ENCODE measurements at regions not wholly inside any gene's neighbourhood (a gene's known extent, or its start where the extent isn't known, plus 50 kb on each side); places are given as distances from the start of the nearest gene placed in this dataset.

- no peak for DNase-seq
Measured at GRCh38 chr20:41879123-41879522, 260.9 kb upstream of the CHD6 start.

GRCh38 chr20:41877911-41878310 is 259.7 kb upstream of the CHD6 start:
- no peak for DNase-seq

DNA sequence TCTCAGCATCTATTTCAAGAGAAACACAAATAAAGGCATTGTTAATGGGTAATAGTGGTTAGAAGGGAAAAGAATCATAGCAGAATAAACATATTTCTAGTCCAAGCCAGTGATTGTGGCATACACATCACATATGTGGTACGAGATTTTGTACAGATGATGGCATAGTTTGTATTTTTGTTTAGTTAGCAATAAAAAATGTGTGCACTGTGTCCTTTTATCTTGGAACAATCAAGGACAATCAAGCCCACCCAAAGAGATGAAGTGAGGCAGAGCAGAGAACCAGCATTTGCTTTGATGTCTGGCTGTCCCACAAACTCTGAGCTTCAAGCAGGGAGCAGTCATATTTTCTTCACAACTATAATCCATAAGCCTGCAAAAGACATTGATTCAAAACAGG is 256.5 kb upstream of the CHD6 start:
- DNase-seq = no peak

- no peak for DNase-seq
Measured at GRCh38 chr20:41872930-41873329, 254.8 kb upstream of the CHD6 start.

- no peak for DNase-seq
Measured at GRCh38 chr20:41870869-41871462, 252.8 kb upstream of the CHD6 start.

DNA sequence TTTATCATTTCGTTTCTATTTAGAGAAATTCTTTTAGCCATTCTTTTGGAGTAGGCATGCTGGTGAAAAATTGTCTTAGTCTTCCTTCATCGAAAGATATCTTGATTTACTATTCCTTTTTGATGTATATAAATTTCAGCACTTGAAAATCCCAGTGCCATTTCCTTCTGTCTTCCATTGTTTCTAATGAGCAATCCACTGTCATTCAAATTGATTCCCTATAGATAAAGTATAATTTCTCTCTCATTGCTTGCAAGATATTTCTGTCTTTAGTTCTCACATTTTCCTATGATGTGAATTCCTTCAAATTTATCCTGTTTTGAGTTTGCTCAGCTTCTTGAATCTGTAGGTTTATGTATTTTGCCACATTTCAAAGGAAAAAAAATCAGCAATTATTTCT is 251.1 kb upstream of the CHD6 start:
- no peak for DNase-seq

DNA sequence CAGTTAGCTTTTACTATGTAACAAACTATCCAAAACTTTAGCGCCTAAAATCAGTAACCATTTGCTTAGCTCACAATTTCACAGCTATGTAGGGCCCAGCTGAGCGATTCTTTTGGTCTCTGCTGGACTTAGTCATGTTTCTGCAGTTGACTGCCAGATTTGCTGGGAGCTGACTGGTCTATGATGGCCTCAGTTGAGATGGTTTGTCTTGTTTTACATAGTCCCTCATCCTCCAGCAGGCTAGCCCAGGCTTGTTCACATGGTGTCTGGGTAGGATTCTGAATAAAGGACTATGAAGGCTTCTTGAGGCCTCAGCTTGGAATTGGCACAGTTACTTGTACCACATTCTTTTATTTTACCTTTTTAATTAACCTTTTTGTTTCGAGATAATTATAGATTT is 247.8 kb upstream of the CHD6 start:
- no peak for DNase-seq

GRCh38 chr20:41862476-41862875 is 244.3 kb upstream of the CHD6 start:
- DNase-seq = no peak

- no peak for DNase-seq
Measured at GRCh38 chr20:41861772-41862422, 243.7 kb upstream of the CHD6 start.

DNA sequence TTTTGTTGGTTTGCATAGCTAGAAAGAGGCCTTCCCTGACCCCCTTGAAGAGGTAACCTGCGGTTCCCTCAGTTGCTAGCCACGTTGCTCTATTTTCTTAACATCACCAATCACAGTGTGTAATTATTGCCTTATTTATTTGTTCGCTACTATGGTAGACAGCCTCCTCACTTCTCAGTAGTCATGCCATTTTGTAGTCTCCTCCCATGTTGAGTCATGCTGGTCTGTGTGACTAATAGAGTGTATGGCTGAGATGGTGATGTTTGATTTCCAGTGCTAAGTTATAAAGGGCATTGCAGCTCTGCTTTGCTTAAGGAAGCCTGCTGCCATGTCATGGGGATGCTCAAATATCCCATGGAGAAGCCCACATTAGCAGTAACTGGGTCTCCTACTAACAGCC is 236.6 kb upstream of the CHD6 start:
- no peak for DNase-seq

DNA sequence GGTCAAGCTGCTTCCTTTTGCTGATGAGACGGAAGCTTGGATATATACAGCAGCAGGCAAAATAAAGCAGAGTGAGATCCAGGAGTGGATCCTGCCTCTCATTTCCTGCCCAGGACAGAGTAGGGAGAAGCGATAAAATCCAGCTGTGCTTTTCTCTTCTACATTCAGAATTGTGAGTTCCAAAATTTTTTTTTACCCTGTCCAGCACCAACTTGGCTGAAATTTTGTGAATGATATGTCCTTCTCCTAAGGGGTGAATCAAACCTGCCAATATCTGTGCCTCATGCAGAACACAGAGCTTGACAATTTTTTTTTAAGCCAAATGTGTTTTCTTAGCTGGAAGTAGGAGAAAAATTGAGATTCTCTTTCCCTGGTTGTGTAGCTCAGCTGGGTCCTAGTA is 235.6 kb upstream of the CHD6 start:
- DNase-seq = no peak

DNA sequence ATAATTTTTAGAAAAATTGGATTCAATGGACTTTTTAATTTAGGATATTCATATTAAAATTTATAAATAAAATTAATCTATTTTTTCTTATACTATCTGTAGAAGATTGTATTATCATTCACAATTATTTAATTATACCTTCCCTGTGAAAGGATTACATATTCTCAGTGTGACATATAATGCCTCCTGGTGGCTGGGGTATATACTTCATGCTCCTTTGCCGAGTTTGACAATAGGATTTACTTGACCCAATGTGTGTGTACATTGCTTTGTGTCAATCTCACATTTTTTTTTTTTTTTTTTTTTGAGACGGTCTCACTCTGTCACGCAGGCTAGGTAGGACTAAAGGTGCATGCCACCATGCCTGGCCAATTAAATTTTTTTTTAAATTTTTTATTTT is 230.0 kb upstream of the CHD6 start:
- no peak for DNase-seq

DNA sequence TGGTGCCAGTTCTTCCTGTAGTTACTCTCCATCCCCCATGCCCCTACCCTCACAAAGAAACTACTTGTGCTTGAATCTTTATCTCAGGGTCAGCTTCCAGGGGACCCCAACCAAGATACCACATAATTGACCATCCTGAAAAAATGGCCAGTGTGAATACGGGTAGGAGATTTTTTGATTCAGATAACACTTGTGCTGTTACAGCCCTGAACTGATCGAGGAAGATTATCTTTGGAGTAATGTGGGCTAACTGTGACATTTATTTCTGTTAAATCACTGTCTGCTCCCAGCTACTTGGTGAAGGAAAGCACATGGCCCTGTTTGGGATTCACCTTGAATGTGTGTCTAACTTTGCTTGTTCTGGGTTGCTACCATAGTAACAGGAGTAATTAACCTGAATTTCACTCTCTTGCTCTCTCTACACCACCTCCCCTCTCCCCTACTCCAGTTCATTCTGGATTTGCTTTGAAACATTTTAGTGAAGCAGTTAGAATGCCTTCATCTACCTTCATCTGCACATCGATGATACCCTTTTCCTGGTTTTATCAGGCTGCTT is 219.6 kb upstream of the CHD6 start:
- DNase-seq = no peak

DNA sequence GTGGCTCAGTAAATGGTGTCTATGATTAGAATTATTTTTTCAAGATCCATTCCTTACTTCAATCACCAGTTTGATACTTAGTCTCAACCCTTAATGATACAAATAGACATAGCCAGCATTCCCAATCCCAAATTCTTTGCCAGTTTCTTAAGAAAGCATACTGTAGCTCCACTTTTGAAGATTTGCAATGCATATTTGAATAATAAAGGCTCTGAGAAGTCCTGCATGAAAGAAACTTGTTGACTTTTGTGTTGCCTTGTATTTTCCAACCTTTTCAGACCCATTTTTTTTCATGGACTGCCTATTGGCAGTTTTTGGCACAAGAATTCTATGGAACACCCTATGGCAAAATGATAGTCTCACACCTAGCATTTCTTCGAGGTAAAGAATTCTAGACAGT is 215.6 kb upstream of the CHD6 start:
- no peak for DNase-seq

DNA sequence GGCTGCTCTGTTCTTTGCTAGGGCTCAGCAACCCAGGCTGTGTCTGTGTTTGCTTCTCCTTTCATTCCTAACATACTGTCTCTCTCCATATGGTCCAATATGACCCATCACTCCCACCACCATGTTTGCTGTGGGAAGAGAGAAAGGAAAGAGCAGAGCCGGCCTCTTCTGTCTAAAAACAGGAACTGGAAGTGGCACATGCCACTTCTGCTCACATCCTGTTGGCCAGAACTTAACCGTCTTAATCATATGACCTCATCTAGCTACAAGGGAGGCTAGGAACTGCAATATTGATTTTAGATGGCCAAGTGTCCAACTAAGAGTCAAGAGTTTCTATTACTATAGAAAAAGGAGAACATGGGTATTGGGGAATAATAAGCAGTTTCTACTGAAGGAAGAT is 212.5 kb upstream of the CHD6 start:
- DNase-seq = no peak

- DNase-seq = no peak
Measured at GRCh38 chr20:41819436-41819835, 201.3 kb upstream of the CHD6 start.

DNA sequence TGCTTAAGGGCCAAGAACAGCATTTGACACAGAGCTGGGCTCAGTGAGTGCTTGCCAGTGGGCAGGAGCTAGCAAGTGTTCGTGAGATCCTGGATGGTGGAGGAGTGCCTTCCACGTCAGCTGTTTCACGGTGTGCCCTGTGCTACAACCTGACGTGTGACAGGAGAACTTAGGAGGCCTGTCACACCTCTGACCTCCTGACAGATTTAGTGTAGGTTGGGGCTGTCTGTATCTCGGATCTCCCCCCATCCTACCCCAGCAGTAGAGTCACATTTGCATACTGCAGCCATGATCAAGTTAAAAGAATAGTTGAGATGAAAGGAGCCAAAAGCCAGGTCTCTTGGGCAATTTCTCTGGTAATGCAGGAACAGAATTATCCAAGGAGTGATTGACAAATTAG is 200.8 kb upstream of the CHD6 start:
- no peak for DNase-seq

- DNase-seq = no peak
Measured at GRCh38 chr20:41818369-41818768, 200.2 kb upstream of the CHD6 start.

DNA sequence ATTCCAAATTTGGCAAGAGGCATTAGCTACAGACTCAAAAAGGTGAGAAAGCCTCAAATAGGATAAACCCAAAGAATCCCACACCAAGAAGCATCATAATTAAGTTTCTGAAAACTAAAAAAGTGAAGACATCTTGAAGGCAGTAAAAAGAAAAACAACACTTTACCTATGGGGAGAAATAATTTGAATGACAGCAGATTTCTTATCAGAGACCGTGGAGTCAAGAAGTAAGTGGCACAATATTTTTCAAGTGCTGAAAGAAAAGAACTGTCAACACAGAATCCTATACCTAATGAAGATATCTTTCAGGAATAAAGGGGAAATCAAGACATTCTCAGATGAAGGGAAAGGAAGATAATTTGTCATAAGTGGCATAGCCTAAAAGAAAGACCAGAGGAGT is 193.3 kb upstream of the CHD6 start:
- DNase-seq = no peak

DNA sequence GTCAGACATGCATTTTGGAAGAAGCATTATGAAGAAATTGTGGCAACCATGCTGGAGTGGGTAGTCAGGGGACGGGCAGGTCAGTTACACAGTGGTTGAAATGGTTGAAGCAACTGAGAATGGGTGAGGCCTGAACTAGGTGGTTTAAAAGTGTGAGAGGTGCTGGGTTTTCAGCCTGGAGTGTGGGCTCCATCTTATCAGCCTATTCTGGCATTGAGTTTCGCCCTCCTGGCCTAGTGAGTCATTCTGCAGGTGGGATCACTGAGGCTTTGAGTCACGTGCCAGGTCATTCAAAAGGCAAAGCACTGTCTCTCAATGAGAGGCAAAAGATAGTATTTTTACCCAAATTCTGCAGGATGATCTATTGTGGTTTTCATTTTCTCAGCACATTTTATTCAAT is 181.9 kb upstream of the CHD6 start:
- no peak for DNase-seq

- no peak for DNase-seq
Measured at GRCh38 chr20:41798930-41799502, 180.8 kb upstream of the CHD6 start.

DNA sequence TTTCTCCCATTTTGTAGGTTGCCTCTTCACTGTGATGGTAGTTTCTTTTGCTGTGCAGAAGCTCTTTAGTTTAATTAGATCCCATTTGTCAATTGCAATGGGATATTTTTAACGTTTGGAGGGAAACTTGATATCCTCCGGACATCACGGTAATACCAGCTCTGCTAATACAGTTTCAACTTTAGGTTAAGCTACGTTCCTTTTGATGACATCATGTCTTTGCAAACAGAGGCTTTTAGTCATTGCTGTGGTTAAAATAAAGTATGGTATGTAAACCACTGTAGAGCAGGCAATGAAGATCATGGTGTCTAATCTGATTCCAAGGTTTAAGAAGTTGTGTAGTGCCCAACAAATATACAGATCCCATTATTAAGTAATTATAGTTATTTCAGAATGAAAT is 168.0 kb upstream of the CHD6 start:
- DNase-seq = no peak

DNA sequence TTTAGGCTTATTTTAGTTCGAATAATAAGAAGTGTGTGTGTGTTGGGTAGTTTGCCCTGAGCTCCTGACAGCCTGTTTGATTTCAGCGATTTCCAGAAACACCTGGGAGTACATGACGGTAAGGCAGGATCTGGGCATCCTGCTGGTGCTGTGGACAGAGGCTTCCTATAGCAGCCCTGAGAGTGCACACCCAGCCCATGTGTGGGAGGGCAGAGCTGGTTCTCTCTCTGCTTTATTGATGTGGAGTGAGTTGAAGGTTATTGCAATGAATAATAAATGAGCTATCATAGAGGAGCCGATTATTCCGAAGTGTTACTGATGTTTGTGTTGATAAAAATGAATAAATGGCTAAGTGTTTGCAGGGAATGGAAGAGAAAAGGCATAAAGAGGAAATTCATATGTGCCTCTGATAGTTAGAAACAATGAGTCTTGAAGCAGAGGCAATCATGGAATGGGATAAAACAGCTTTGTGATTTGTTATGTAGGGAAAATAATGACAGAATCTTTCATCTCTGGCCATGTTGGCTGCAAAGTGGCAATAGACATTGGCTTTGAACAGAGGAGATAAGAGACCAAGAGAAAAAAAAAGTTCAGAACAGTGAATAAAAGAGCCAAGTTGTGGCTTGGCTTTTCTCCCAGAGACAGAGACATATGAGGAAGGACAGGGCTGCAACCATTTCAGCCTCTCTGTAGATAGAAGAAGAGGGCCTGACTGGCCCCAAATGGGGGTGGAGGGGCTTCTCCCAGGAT is 166.2 kb upstream of the CHD6 start:
- no peak for DNase-seq

All from stimulated activated CD4-positive, alpha-beta T cell treated with anti-CD3 and anti-CD28 coated beads, Interleukin-2, amount 100 ng/mL, for 24 hours (primary cell).